Keratinocyte (primary cell): ENCODE measurements at regions not wholly inside any gene's neighbourhood (a gene's known extent, or its start where the extent isn't known, plus 50 kb on each side); places are given as distances from the start of the nearest gene placed in this dataset.

ENCODE experiments used
- EZH2 ChIP-seq: IDR thresholded peaks from one replicate; pipeline ENCODE4 v1.6.1; 2012; ENCODE audit warnings: inconsistent platforms, mild to moderate bottlenecking, low read length, moderate library complexity
- TF ChIP-seq, protein P1 (sequence below), 3 experiments: IDR thresholded peaks in 1 of 3; conservative IDR thresholded peaks in 1 of 3; optimal IDR thresholded peaks in 1 of 3; 2 replicates in 2 of 3; 3 replicates in 1 of 3; pipeline versions ENCODE3 to v1.5.1; 2011; ENCODE audit warnings: low read length in 3 of 3, mild to moderate bottlenecking in 3 of 3, moderate library complexity in 2 of 3, control low read depth in 1 of 3, inconsistent platforms in 1 of 3; ENCODE audit not compliant: insufficient read depth in 2 of 3; ENCODE audit errors: extremely low read depth in 1 of 3

DNA sequence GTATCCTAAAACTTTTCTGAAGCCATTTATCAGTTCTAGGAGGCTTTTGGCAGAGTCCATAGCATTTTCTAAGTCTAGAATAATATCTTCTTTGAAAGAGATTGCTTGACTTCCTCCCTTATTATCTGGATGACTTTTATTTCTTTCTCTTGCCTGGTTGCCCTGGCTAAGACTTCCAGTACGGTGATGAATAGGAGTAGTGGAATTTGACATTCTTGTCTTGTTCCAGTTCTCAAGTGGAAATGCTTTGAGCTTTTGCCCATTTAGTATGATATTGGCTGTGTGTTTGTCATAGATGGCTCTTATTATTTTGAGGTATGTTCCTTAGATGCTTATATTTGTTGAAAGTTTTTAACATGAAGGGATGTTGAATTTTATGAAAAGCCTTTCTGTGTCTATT lies 1647.9 kb downstream of the PLA2G4A start:
- TF ChIP-seq, protein P1, sequence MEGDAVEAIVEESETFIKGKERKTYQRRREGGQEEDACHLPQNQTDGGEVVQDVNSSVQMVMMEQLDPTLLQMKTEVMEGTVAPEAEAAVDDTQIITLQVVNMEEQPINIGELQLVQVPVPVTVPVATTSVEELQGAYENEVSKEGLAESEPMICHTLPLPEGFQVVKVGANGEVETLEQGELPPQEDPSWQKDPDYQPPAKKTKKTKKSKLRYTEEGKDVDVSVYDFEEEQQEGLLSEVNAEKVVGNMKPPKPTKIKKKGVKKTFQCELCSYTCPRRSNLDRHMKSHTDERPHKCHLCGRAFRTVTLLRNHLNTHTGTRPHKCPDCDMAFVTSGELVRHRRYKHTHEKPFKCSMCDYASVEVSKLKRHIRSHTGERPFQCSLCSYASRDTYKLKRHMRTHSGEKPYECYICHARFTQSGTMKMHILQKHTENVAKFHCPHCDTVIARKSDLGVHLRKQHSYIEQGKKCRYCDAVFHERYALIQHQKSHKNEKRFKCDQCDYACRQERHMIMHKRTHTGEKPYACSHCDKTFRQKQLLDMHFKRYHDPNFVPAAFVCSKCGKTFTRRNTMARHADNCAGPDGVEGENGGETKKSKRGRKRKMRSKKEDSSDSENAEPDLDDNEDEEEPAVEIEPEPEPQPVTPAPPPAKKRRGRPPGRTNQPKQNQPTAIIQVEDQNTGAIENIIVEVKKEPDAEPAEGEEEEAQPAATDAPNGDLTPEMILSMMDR (optimal IDR thresholded peaks at IDR 0.05 in 1 of 3, IDR thresholded peaks at IDR 0.05 in 1 of 3, conservative IDR thresholded peaks at IDR 0.05 in 1 of 3; ENCODE audit: extremely low read depth in 1 of 3, insufficient read depth in 2 of 3, low read length in 3 of 3), result no peak
- TF ChIP-seq EZH2, result no peak
